ENCODE measurements at regions not wholly inside any gene's neighbourhood (a gene's known extent, or its start where the extent isn't known, plus 50 kb on each side); places are given as distances from the start of the nearest gene placed in this dataset.

DNA sequence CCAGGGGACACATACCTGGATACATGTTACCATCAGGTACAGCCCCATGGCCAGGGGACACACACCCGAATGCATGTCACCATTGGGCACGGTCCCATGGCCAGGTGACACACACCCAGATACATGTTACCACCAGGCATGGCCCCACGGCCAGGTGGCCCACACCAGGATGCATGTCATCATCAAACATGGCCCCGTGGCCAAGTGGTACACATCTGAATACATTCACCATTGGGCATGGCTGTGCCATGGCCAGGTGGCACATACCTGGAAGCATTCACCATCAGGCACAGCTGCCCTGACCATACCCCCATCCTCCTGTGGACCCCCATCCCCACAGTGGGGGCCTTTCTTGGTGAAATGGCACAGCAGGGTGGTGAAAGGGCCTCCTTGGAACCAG lies 97.6 kb downstream of the RBFOX3 start:
- no peak overlapping the region for H3K4me3 ChIP-seq (ENCODE audit: low read length)
- DNase-seq (ENCODE audit: low read depth) = no peak
- TF ChIP-seq, protein P1, sequence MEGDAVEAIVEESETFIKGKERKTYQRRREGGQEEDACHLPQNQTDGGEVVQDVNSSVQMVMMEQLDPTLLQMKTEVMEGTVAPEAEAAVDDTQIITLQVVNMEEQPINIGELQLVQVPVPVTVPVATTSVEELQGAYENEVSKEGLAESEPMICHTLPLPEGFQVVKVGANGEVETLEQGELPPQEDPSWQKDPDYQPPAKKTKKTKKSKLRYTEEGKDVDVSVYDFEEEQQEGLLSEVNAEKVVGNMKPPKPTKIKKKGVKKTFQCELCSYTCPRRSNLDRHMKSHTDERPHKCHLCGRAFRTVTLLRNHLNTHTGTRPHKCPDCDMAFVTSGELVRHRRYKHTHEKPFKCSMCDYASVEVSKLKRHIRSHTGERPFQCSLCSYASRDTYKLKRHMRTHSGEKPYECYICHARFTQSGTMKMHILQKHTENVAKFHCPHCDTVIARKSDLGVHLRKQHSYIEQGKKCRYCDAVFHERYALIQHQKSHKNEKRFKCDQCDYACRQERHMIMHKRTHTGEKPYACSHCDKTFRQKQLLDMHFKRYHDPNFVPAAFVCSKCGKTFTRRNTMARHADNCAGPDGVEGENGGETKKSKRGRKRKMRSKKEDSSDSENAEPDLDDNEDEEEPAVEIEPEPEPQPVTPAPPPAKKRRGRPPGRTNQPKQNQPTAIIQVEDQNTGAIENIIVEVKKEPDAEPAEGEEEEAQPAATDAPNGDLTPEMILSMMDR (conservative IDR thresholded peaks at IDR 0.05; ENCODE audit: low read depth, low read length) = no peak

DNA sequence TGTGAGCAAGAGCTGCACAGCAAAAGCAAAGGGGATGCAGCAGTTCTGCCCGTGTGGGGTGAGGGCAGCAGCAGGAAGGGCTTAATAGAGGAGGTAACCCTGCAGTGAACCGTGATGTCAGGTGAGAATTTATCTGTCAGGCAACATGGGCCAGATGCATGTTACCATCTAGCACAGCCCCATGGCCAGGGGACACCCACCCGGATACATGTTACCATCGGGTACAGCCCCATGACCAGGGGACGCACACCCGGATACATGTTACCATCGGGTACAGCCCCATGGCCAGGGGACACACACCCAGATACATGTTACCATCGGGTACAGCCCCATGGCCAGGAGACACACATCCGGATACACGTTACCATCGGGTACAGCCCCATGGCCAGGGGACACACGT lies 99.4 kb downstream of the RBFOX3 start:
- DNase-seq (ENCODE audit: low read depth) = no peak
- H3K4me3 ChIP-seq (ENCODE audit: low read length) = no peak overlapping the region
- TF ChIP-seq, protein P1 (conservative IDR thresholded peaks at IDR 0.05; ENCODE audit: low read depth, low read length) = no peak

DNA sequence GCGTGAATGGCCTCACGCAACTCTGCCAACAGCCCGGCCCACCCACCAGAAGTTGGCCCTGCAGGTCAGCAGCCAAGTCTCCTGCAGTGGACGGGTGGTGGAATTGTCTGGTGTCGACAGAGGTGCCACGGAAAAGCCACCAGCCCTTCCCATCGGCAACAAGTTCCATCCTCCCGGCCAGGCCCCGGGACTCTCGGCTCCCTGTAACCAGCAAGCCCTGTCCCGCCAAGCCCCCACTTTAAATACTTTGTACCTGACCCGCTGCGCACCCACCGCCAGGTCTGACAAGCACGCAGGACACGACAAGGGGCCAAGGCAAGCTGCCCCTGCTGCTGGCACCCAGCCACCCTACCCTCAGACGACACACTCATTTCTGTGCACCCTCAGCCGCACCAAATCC lies 100.8 kb downstream of the RBFOX3 start:
- no peak overlapping the region for H3K4me3 ChIP-seq (ENCODE audit: low read length)
- no peak for DNase-seq (ENCODE audit: low read depth)
- TF ChIP-seq, protein P1 (conservative IDR thresholded peaks at IDR 0.05; ENCODE audit: low read depth, low read length) = no peak

DNA sequence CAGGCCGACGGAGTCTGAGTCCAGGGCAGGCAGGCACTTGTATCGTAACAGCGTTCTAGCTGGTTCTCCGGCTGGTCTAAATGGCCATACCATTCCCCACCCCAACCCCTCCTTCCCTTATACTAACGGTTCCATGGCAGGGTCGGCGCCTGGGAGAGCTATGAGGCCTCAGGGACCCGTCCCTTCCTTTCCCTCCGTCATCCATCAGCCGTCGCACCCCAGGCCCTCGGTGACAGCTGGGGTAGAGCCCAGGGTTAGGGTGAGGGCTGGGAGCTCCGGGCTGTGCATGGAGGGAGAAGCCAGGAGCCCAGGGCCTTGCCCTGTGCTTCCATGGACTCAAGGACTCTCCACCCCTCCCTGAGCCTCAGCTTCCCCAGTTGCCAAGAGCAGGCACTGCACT lies 101.4 kb downstream of the RBFOX3 start:
- TF ChIP-seq, protein P1 (conservative IDR thresholded peaks at IDR 0.05; ENCODE audit: low read depth, low read length) = no peak
- no peak overlapping the region for H3K4me3 ChIP-seq (ENCODE audit: low read length)
- DNase-seq (ENCODE audit: low read depth) = no peak

DNA sequence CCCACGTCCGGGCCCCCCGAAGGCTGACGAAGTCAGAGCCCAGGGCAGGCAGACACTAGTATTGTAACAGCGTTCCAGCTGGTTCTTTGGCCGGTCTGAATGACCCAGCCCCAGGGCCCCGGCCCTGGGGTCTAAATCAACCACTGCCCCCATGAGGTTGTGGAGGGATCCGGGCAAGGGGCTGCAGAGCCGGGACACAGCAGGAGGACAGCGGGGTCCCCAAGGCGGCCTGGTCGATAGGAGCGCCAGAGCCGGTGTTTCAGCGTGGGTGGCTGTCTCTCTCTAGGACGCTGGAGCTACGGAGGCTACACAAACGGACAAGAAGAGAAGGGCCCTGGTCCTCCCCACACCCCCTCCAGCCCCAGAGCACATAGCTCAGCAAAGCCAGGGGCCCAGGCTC lies 101.8 kb downstream of the RBFOX3 start:
- DNase-seq (ENCODE audit: low read depth) = no peak
- no peak overlapping the region for H3K4me3 ChIP-seq (ENCODE audit: low read length)
- TF ChIP-seq, protein P1 (conservative IDR thresholded peaks at IDR 0.05; ENCODE audit: low read depth, low read length) = no peak

DNA sequence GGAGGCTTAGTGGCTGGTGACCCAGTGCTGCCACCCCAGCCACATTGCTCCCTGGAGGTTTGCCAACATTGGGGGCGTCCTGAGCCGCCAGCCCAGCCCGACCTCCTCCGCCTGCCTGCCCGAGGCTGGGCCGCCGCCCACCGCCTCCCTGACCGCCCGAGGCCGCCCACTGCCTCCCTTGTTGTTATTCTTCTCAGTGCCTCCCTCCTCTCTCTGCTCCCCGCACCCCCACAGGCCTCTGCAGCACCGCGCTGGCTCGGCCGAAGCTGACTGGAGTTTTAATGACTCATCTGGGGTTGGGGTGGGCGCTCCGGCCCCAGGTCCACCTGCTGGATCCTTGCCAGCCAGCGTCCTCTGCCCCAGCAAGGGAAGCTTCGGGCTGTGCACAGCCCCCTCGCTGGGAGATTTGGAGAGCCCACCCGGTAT lies 102.5 kb downstream of the RBFOX3 start:
- no peak overlapping the region for H3K4me3 ChIP-seq (ENCODE audit: low read length)
- no peak for DNase-seq (ENCODE audit: low read depth)
- TF ChIP-seq, protein P1 (conservative IDR thresholded peaks at IDR 0.05; ENCODE audit: low read depth, low read length) = no peak

DNA sequence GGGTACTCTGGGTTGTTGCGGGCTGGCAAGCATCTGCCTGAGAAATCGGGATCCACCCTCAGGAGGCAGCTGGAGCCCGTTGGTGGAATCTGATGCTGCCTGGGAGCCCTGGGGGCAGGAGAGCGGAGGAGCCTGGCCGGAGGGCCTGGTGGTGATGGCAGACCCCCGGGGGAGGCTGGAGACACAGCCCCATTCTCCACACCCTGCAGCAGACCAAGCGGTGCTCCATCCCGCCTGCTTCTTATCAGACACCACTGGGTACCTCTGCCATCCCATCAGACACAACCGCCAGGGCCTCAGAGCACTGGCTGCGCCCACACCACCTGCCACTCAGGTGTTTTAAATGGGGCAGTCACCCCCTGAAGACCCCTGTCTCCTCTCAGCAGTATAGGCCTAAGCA lies 103.9 kb downstream of the RBFOX3 start:
- no peak overlapping the region for H3K4me3 ChIP-seq (ENCODE audit: low read length)
- TF ChIP-seq, protein P1 (conservative IDR thresholded peaks at IDR 0.05; ENCODE audit: low read depth, low read length) = no peak
- DNase-seq (ENCODE audit: low read depth) = no peak

Data from retinal pigment epithelial cell (primary cell).